Stimulated activated CD8-positive, alpha-beta memory T cell treated with anti-CD3 and anti-CD28 coated beads, Interleukin-15, amount 100 ng/mL, for 48 hours (primary cell): ENCODE measurements at regions not wholly inside any gene's neighbourhood (a gene's known extent, or its start where the extent isn't known, plus 50 kb on each side); places are given as distances from the start of the nearest gene placed in this dataset.
"Not testable (repeated sequence)": the region's sequence is repeated elsewhere in the genome, so short reads cannot be mapped to it uniquely, and the experiment has no call there.

Experiments used
- DNase-seq, 2 donors: peaks; one replicate each; pipeline ENCODE4 v3.0.0-alpha.2; 2020; ENCODE audit warnings: low read depth in 2 of 2

DNA sequence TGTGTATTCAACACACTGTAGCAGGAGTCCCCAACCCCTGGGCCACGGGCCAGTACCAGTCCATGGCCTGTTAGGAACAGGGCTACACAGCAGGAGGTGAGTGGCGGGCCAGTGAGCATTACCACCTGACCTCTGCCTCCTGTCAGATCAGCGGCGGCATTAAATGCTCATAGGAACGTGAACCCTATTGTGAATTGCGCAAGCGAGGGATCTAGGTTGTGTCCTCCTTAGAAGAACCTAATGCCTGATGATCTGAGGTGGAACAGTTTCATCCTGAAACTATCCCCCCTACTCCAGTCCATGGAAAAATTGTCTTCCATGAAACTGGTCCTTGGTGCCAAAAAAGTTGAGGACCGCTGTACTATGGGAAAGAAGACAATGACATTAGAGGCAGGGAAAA lies 386.9 kb downstream of the PREX1 start:
- no peak for DNase-seq

- not testable (repeated sequence) for DNase-seq
Observed at GRCh38 chr20:48440261-48440660, 387.5 kb downstream of the PREX1 start.

GRCh38 chr20:48437146-48437545 lies 390.7 kb downstream of the PREX1 start:
- no peak for DNase-seq

DNA sequence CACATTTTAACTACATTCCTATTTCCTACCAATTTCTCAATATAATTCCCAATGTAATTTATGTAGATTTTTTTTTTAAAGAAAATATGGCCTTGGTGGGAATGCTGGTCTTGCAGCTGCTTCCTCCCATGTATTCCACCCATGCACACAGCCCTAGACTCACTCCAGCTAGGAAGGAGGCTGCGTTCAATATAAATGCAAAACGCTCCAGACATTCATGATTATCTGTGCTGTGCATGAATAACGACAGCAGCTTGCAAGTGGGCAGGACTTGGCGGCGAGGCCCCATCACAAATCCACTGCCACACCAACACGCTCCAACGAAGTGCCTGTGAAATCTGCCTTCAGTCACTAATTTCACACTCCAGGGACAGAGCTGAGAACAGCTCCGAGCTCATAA lies 391.2 kb downstream of the PREX1 start:
- not testable (repeated sequence) for DNase-seq

GRCh38 chr20:48433178-48433577 lies 394.6 kb downstream of the PREX1 start:
- DNase-seq: no peak

DNA sequence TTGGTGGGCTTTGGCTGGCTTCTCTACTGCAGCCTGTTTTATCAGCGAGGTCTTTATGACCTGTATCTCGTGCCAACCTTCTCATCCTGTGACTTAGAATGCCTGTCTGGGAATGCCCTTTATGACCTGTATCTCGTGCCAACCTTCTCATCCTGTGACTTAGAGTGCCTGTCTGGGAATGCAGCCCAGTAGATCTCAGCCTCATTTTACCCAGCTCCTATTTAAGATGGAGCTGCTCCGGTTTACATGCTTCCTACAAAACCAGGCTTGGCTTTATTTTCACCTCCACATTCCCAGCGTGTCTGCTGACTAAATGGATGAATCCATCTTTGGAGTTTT lies 395.3 kb downstream of the PREX1 start:
- no peak for DNase-seq

DNA sequence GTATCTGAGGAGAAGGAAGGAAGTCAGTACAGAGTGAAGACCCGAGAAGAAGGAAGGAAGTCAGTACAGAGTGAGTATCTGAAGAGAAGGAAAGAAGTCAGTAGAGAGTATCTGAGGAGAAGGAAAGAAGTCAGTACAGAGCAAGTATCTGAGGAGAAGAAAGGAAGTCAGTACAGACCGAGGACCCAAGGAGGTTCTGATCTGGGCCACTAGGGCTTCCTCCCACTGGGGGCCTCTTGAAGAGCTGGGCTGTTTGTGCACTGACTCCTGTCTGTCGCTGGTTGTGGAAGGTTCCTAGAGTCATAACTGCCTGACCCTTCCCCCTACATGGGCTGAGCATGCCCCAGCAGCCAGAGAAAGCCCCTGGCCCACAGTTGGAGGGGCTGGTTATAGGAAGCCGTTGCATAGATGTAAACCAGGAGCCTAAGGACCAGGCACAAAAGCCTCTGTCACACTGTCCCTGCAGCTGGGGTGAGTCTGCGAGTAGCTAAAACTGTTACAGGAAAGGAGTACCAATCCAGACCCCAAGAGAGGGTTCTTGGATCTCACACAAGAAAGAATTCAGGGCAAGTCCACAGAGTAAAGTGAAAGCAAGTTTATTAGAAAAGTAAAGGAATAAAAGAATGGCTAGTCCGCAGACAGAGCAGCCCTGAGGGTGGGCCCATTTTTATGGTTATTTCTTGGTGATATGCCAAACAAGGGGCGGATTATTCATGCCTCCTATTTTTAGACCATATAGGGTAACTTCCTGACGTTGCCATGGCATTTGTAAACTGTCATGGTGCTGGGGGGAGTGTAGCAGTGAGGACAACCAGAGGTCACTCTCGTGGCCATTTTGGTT lies 395.9 kb downstream of the PREX1 start:
- DNase-seq: no peak

GRCh38 chr20:48426630-48427029 lies 401.2 kb downstream of the PREX1 start:
- no peak for DNase-seq

DNA sequence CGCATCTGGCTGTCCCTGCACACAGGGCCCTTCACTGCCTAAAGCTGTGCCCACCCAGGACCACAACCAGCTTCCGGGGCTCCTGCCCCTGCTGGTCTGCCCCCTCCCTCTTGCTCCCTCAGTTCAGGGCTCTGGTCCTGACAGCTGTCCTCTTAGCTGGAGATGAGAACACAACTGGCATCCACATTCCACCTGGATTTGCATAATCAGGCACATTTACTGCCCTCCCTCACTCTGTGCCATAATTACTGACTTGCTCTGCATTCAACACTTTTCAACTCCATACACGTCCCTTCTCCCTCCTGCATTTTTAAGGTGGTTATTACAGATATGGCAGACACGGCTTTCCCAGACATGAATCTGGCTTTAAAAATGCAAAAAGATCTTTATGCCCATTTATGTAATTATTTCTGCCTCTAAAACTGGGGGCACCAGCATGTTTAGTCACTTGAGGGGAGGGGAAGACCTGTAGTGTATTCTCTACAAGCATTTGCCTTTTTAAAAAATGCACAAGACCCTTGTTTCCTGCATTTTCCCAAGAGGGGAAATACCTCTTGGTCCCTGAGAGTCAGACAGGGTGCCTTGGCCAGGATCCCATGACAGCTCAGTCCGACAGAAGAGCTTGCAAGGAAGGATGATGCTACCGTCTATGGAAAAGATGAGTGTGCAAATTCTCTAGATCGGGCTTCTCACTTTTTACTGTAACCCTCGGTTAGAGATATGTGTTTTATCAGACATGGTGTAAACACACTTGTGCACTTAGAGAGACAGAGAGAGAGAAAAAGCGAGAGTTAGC lies 401.8 kb downstream of the PREX1 start:
- DNase-seq: no peak

DNA sequence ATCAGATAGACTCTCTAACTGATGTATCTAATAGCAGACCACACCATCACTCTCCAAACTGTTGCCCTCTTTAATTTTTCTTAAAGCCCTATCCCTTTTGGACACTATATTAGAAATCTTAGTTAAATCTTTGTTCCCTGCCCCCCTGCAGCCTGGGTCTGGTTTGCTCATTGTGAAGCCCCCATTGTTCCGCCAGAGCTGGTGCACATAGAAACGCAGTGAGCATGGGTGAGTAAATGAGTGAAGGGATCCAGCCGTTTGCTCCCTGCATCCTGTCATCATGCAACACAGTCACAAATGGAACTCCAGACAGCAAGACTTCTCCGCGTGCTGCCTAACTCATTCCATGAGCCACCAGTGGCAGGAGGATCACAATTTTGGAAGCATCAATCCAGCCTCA lies 402.5 kb downstream of the PREX1 start:
- DNase-seq: no peak

GRCh38 chr20:48422242-48422960 lies 405.4 kb downstream of the PREX1 start:
- no peak for DNase-seq

- no peak for DNase-seq
Observed at GRCh38 chr20:48421547-48421946, 406.3 kb downstream of the PREX1 start.

DNA sequence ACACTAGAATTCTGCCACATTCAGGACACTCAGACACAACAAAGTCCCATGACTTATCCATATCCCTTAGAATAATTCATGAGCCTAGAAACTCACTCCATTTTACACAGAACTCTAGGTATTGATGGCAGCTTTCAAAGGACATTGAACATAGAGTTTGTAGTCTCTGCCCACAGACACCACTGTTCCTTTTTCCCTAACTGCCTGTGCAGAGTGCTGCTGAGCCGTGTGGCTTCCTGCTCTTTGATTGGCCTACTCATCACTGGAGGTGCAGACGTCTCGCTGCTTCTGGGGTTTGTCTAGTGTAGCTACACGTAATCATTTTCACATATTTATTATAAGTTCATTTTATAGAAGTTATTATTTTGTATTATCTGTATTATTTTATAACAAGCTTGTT lies 407.6 kb downstream of the PREX1 start:
- no peak for DNase-seq

DNA sequence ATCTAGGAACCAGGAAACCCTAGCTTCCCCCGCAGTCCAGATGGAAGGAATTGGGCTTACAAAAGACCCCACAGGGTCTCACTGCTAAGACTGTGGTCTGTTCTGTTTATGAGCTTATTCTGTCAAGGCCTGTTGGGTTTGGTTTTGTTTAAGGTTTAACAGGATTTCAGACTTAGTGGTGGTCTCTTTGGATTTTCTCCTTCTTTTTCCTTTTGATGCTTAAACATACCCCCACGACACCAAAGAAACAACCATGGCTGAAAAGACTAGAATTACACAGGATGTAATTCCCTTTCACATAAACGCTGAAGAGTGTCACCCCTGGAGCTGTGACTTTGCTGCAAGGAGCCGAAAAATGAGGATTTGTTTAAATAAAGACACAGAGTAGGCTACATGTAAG lies 408.6 kb downstream of the PREX1 start:
- no peak for DNase-seq

DNA sequence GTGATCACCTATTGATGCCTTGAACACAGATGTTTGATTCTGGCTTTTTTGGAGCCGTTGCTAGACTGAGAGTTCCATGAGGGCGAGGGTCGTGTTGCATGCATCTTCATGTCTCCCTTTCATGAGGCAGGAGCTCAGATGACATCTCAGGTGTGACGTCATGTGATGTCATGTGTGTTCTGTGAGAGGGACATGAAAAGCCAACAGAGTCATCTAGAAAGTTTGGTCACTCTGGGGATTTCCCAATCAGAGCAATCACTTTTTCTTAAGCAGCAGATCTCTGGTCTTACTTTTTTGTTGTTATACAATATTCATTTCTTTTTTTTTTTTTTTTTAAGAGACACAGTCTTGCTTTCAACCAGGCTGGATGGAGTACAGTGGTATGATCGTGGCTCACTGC lies 411.8 kb downstream of the PREX1 start:
- no peak for DNase-seq

DNA sequence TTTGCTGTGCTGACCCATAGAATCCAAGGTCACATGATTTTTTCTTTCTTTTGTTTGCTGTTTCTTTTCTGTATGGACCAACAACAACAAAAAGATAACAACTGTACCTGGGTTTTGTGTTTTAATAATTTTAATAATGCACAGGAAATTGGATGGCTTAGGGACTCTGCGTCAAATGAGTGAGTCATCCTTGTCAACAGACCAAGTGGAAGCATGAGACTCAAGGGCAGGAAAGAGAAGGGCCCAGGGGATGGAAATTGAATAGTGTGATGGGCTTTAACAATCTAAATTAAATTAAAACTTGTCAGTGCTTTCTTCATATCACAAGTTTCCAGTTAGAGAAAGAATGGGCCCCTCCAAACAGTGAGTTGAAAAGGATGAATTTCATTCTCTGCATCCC lies 413.0 kb downstream of the PREX1 start:
- no peak for DNase-seq

GRCh38 chr20:48411919-48412522 lies 415.8 kb downstream of the PREX1 start:
- no peak for DNase-seq

DNA sequence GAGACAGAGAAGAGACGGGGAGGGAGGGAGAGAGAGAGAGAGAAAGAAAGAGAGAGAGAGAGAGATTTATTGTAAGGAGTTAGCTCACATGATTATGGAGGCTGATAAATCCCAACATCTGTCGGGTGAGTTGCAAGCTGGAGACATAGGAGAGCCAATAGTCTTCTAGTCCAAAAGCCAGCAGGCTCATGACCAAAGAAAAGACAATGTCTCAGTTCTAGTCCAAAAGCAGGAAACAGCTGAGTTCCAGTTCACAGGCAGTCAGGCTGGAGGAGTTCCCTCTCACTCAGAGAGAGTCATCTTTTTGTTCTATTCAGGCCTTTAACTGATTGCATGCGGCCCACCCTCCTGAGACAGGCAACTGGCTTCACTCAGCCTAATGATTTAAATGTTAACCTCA lies 416.6 kb downstream of the PREX1 start:
- DNase-seq: no peak

- DNase-seq: no peak
Observed at GRCh38 chr20:48409055-48409615, 418.7 kb downstream of the PREX1 start.

DNA sequence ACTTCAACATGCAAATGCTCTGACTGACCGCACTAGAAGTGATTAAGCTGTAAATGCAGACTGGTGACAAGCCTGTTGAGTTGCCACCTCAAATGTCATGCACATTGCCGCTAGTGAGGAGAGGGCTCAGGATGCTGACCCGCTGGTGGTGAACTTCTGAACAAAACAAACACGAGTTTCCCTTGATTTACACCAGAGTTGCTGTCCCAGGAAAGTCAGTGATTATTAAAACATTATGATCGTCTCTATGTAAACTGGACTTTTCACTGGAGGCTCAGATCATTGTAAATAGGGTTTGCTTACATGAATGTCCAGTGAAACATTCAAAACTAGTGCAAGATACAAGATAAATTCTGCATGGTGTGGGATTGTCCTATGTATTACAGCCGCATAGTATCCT lies 420.1 kb downstream of the PREX1 start:
- DNase-seq: no peak

- DNase-seq: no peak
Observed at GRCh38 chr20:48406912-48407340, 420.9 kb downstream of the PREX1 start.

- peak; percentile 24 to 27 for DNase-seq
Observed at GRCh38 chr20:48406498-48406897, 421.3 kb downstream of the PREX1 start.
